ENCODE measurements at regions not wholly inside any gene's neighbourhood (a gene's known extent, or its start where the extent isn't known, plus 50 kb on each side); places are given as distances from the start of the nearest gene placed in this dataset.

DNA sequence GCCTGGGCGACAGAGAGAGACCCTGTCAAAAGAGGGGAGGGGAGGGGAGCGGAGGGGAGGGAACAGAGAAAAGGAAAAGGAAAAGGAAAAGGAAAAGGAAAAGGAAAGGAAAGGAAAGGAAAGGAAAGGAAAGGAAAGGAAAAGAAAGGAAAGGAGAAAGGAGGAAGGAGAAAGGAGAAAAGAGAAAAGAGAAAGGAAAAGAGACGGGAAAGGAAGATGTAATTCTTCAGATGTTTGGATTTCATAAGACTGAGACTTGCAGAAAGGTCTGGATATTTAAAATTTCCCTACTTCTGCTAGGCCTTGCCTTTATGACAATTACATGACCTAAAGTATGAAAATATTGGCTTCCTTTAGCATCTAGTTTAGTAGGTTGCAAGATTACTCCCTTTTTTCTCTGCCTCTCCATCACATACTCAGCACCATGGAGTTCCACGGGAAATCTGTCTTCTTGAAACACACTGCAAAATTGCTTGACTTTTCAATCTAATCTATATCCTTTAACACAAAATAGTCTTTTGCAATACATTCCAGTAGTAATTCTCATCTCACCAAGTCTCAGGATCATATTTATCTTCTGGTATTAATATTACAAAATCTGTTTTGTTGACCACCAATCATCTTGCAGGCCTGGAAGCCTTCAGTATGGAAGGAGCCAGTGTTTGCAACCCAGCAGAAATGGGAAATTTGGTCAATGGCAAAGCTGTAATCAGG, 383.5 kb downstream of the ZEB2 start:
- H3K4me3 Mint-ChIP-seq (ENCODE audit: unreplicated experiment), result no peak overlapping the region
- H3K27ac Mint-ChIP-seq (ENCODE audit: unreplicated experiment), result no peak overlapping the region
- no peaks in the 10 kb centered on the region for H3K9me3 Mint-ChIP-seq (ENCODE audit: unreplicated experiment)
- TF ChIP-seq, protein P1, sequence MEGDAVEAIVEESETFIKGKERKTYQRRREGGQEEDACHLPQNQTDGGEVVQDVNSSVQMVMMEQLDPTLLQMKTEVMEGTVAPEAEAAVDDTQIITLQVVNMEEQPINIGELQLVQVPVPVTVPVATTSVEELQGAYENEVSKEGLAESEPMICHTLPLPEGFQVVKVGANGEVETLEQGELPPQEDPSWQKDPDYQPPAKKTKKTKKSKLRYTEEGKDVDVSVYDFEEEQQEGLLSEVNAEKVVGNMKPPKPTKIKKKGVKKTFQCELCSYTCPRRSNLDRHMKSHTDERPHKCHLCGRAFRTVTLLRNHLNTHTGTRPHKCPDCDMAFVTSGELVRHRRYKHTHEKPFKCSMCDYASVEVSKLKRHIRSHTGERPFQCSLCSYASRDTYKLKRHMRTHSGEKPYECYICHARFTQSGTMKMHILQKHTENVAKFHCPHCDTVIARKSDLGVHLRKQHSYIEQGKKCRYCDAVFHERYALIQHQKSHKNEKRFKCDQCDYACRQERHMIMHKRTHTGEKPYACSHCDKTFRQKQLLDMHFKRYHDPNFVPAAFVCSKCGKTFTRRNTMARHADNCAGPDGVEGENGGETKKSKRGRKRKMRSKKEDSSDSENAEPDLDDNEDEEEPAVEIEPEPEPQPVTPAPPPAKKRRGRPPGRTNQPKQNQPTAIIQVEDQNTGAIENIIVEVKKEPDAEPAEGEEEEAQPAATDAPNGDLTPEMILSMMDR (IDR thresholded peaks at IDR 0.05; ENCODE audit: unreplicated experiment), result no peak
- H3K4me1 Mint-ChIP-seq (ENCODE audit: unreplicated experiment), result peaks cover 5% of the 10 kb centered on the region
- no peak for DNase-seq (ENCODE audit: low spot score)
- peaks cover 5% of the 10 kb centered on the region for H3K36me3 Mint-ChIP-seq (ENCODE audit: low read depth, unreplicated experiment)
- peaks cover 2% of the 10 kb centered on the region for H3K27me3 Mint-ChIP-seq (ENCODE audit: unreplicated experiment)

DNA sequence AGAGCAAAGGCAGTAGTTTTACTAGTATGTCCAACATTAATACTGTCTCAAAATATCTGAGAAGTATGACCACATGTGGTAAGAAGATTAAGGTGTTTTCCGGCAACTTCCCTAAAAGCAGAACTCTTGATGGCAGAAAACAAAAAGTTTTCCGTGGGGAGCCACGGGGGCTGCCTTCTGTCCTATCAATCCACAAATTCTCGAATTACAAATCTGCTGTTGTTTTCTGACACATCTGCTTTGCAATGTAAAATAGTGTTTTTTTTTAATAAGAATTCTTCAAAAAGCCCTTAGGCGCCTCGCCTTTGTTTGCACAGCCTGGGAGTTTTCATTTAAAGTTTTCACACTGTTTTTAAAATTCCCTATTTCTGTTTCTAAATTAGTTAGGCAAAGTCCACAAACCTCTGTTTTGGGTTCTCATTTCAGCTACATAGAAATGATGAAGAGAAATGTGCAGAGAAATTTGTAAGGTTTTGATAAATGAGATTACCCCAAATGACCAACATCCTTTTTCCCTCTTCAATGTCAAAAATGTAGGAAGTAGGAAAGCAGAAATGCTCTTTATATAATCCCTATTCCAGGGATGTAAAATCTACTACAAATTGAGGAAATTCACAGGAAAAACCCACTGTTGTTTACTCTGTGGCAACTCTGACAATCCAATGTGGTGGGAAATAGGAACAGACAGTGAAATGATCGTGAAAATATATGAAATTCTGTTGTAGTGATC, 385.8 kb downstream of the ZEB2 start:
- Mint-ChIP-seq H3K36me3 (ENCODE audit: low read depth, unreplicated experiment) (peaks cover 5% of the 10 kb centered on the region), H3K4me1 (ENCODE audit: unreplicated experiment) (peaks cover 5% of the 10 kb centered on the region), H3K27me3 (ENCODE audit: unreplicated experiment) (no peaks in the 10 kb centered on the region), H3K27ac (ENCODE audit: unreplicated experiment) (no peak overlapping the region), H3K9me3 (ENCODE audit: unreplicated experiment) (no peaks in the 10 kb centered on the region), H3K4me3 (ENCODE audit: unreplicated experiment) (no peak overlapping the region)
- DNase-seq (ENCODE audit: low spot score), result no peak
- TF ChIP-seq, protein P1 (IDR thresholded peaks at IDR 0.05; ENCODE audit: unreplicated experiment), result no peak

DNA sequence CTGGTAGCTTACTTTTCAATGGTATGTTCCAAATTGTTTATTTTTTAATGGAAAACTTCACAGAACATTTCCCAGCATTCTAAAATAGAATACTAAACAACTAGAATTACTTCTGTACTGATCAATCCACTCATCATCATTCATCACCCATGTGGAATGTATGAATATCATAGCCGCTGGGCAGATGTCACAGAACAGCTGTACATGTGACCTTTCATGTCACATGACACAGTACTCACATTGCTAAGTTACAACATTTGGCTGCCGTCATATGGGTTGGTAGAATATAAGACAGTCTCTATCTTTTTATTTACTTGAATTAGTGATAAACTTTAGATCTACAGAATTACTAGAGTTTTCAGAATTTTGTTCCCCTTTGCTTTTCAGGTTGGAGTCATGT, 387.6 kb downstream of the ZEB2 start:
- Mint-ChIP-seq H3K36me3 (ENCODE audit: low read depth, unreplicated experiment) (peaks cover 2% of the 10 kb centered on the region), H3K27ac (ENCODE audit: unreplicated experiment) (no peak overlapping the region), H3K27me3 (ENCODE audit: unreplicated experiment) (no peaks in the 10 kb centered on the region), H3K9me3 (ENCODE audit: unreplicated experiment) (no peaks in the 10 kb centered on the region), H3K4me1 (ENCODE audit: unreplicated experiment) (peaks cover 5% of the 10 kb centered on the region), H3K4me3 (ENCODE audit: unreplicated experiment) (no peak overlapping the region)
- no peak for DNase-seq (ENCODE audit: low spot score)
- TF ChIP-seq, protein P1 (IDR thresholded peaks at IDR 0.05; ENCODE audit: unreplicated experiment), result no peak

DNA sequence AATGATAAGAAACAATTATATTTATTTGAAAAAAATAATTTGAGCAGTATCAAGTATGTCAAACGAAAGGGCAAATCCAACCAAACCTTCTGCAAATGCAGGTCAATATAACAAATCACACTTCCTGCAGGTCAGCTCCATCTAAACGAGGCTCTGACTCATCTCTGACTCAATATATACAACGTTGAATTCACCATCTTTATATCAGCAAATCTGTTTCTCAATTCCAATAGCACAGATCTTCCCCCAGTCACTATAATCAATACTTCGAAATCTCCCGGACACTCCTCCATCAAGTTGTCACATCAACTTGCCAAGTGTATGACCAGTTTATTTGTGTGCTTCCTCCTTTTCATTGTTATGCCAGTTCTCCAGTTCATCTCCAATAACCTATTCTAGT, 388.9 kb downstream of the ZEB2 start:
- H3K27ac Mint-ChIP-seq (ENCODE audit: unreplicated experiment), result no peak overlapping the region
- no peaks in the 10 kb centered on the region for H3K36me3 Mint-ChIP-seq (ENCODE audit: low read depth, unreplicated experiment)
- H3K27me3 Mint-ChIP-seq (ENCODE audit: unreplicated experiment), result no peaks in the 10 kb centered on the region
- TF ChIP-seq, protein P1 (IDR thresholded peaks at IDR 0.05; ENCODE audit: unreplicated experiment), result no peak
- no peak for DNase-seq (ENCODE audit: low spot score)
- H3K4me1 Mint-ChIP-seq (ENCODE audit: unreplicated experiment), result peaks cover 5% of the 10 kb centered on the region
- H3K9me3 Mint-ChIP-seq (ENCODE audit: unreplicated experiment), result no peaks in the 10 kb centered on the region
- H3K4me3 Mint-ChIP-seq (ENCODE audit: unreplicated experiment), result no peak overlapping the region

DNA sequence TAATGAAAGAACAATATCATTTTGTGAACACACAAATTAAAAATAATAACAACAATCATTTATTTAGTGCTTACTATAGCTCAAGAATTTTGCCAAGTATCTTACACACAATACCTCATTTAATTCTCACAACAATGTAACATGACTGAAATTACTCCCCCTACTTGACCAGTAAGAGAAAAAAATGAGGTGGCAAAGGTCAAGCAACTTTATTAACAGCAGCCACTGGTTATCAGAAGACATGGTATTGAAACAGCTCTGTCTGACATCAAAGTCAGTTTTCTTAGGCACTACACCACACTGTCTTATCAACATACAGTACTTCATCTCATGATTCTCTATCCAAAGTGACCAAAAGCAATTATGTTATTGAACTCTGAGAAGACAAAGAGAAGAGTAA, 389.4 kb downstream of the ZEB2 start:
- no peaks in the 10 kb centered on the region for H3K9me3 Mint-ChIP-seq (ENCODE audit: unreplicated experiment)
- DNase-seq (ENCODE audit: low spot score), result no peak
- no peak overlapping the region for H3K4me3 Mint-ChIP-seq (ENCODE audit: unreplicated experiment)
- no peak overlapping the region for H3K27ac Mint-ChIP-seq (ENCODE audit: unreplicated experiment)
- no peaks in the 10 kb centered on the region for H3K27me3 Mint-ChIP-seq (ENCODE audit: unreplicated experiment)
- no peaks in the 10 kb centered on the region for H3K36me3 Mint-ChIP-seq (ENCODE audit: low read depth, unreplicated experiment)
- peaks cover 5% of the 10 kb centered on the region for H3K4me1 Mint-ChIP-seq (ENCODE audit: unreplicated experiment)
- TF ChIP-seq, protein P1 (IDR thresholded peaks at IDR 0.05; ENCODE audit: unreplicated experiment), result no peak
